Thyroid gland (tissue), 4 donors: ENCODE measurements at regions not wholly inside any gene's neighbourhood (a gene's known extent, or its start where the extent isn't known, plus 50 kb on each side); places are given as distances from the start of the nearest gene placed in this dataset.

Source experiments
- DNase-seq, 2 donors: peaks; one replicate each; pipeline ENCODE4 v3.0.0-alpha.2; 2019
- H3K27ac ChIP-seq, 3 donors: fragments of 200-600 bp; sonication (generic); 1 replicate in 2 of 3; 2 replicates in 1 of 3; pipeline ENCODE4 v1.5.1; 2016 to 2019; ENCODE audit warnings: mild to moderate bottlenecking in 1 of 3, moderate library complexity in 1 of 3
- H3K27me3 ChIP-seq: fragments of 200-600 bp; sonication (generic); one replicate; pipeline ENCODE4 v1.5.1; 2019
- H3K36me3 ChIP-seq, 2 donors: fragments of 200-600 bp; sonication (generic); one replicate each; pipeline ENCODE4 v1.5.1; 2016 to 2019
- H3K4me1 ChIP-seq, 2 donors: fragments of 200-600 bp; sonication (generic); one replicate each; pipeline ENCODE4 v1.5.1; 2017 to 2019
- H3K4me3 ChIP-seq, 3 donors: fragments of 200-600 bp; sonication (generic); replicated peaks in 1 of 3; 1 replicate in 2 of 3; 2 replicates in 1 of 3; pipeline ENCODE4 v1.5.1; 2016; ENCODE audit warnings: mild to moderate bottlenecking in 1 of 3
- H3K9me3 ChIP-seq: fragments of 200-600 bp; sonication (generic); one replicate; pipeline ENCODE4 v1.5.1; 2017
- POLR2A ChIP-seq, 2 donors: fragments of 450-650 bp; IDR thresholded peaks; one replicate each; pipeline ENCODE4 v1.6.1; 2017; ENCODE audit warnings: antibody characterized with exemption in 2 of 2, mild to moderate bottlenecking in 2 of 2, moderate library complexity in 1 of 2
- WGBS, 2 donors: methylation state at CpG; one replicate each; pipeline ENCODE4 v1.1.5; 2017; 5-methylcytosine and 5-hydroxymethylcytosine counted together
- intact Hi-C: fragments of 100-400 bp; cut with DNase I; formaldehyde crosslinking; loops from one replicate; pipeline ENCODE4 v1.15.1; 2023
- TF ChIP-seq, protein P1 (sequence below), 6 experiments: fragments of 200-600 bp in 3 of 6; fragments of 450-650 bp in 3 of 6; sonication (generic) in 3 of 6; IDR thresholded peaks; one replicate each; pipeline ENCODE4 v1.5.1; 2016 to 2019; ENCODE audit warnings: antibody characterized with exemption in 6 of 6, mild to moderate bottlenecking in 2 of 6, inconsistent platforms in 1 of 6, moderate library complexity in 1 of 6

- H3K27me3 ChIP-seq = no peaks in the 10 kb centered on the region
- no peaks in the 10 kb centered on the region for H3K4me1 ChIP-seq
- no peaks in the 10 kb centered on the region for H3K9me3 ChIP-seq
- DNase-seq = no peak
- H3K4me3 ChIP-seq = no peak overlapping the region
- WGBS, 2 donors = 68 to 81% methylated on average over 8 of the region's 8 CpGs
- H3K36me3 ChIP-seq = no peaks in the 10 kb centered on the region
- TF ChIP-seq, protein P1, sequence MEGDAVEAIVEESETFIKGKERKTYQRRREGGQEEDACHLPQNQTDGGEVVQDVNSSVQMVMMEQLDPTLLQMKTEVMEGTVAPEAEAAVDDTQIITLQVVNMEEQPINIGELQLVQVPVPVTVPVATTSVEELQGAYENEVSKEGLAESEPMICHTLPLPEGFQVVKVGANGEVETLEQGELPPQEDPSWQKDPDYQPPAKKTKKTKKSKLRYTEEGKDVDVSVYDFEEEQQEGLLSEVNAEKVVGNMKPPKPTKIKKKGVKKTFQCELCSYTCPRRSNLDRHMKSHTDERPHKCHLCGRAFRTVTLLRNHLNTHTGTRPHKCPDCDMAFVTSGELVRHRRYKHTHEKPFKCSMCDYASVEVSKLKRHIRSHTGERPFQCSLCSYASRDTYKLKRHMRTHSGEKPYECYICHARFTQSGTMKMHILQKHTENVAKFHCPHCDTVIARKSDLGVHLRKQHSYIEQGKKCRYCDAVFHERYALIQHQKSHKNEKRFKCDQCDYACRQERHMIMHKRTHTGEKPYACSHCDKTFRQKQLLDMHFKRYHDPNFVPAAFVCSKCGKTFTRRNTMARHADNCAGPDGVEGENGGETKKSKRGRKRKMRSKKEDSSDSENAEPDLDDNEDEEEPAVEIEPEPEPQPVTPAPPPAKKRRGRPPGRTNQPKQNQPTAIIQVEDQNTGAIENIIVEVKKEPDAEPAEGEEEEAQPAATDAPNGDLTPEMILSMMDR (IDR thresholded peaks at IDR 0.05) = no peak
- TF ChIP-seq POLR2A (IDR thresholded peaks at IDR 0.05) = no peak
- no peak overlapping the region for H3K27ac ChIP-seq
- intact Hi-C loops = no loop called here
Measured at GRCh38 chr16:7763111-7763510, 430.5 kb downstream of the RBFOX1 start.
